ENCODE measurements at regions not wholly inside any gene's neighbourhood (a gene's known extent, or its start where the extent isn't known, plus 50 kb on each side); places are given as distances from the start of the nearest gene placed in this dataset.

DNA sequence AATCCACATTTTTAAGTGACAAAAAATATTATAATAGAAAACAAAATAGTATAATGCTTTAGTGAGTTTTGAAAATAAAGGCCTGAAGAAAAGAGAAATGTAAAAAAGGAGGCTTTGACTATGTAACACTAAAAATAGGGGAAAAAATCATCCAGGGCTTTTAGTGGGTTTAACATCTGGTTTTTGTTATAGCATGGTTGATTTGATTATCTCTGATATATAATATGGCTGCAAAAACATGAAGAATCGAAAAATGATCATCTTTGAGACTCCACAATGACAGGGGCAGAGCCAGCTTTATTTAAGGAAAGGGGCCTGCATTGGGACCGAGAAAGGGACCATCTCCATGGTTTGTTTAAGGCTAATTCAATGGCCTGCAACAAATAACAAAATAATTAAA lies 393.8 kb downstream of the PLK2 start:
- TF ChIP-seq RXRA (IDR thresholded peaks at IDR 0.05; ENCODE audit: insufficient read depth, low read depth, low read length) (no peak), CTCF (IDR thresholded peaks at IDR 0.05; ENCODE audit: control extremely low read depth in 1 of 3, insufficient read depth in 1 of 3, low read depth in 1 of 3, low read length in 3 of 3) (no peak), EZH2 (IDR thresholded peaks at IDR 0.05; ENCODE audit: low read depth, low read length, severe bottlenecking) (no peak), POLR2A (IDR thresholded peaks at IDR 0.05; ENCODE audit: control extremely low read depth in 1 of 2, low read depth in 2 of 2, low read length in 2 of 2) (no peak), KDM5A (IDR thresholded peaks at IDR 0.05; ENCODE audit: low read length) (no peak), GABPA (IDR thresholded peaks at IDR 0.05; ENCODE audit: borderline replicate concordance, insufficient read depth, low read length) (no peak), TAF1 (IDR thresholded peaks at IDR 0.05; ENCODE audit: low read depth, low read length) (no peak), CHD1 (IDR thresholded peaks at IDR 0.05; ENCODE audit: low read depth, low read length) (no peak), SIN3A (conservative IDR thresholded peaks at IDR 0.05 in 1 of 2, IDR thresholded peaks at IDR 0.05 in 1 of 2; ENCODE audit: low read depth in 1 of 2, low read length in 2 of 2) (no peak), SIX5 (IDR thresholded peaks at IDR 0.05; ENCODE audit: low read depth, low read length) (no peak), BRCA1 (IDR thresholded peaks at IDR 0.05; ENCODE audit: low read depth, low read length) (no peak), SP1 (IDR thresholded peaks at IDR 0.05; ENCODE audit: low read depth, low read length) (no peak)

Data from H1 (cell line).